ENCODE measurements at regions not wholly inside any gene's neighbourhood (a gene's known extent, or its start where the extent isn't known, plus 50 kb on each side); places are given as distances from the start of the nearest gene placed in this dataset.

DNA sequence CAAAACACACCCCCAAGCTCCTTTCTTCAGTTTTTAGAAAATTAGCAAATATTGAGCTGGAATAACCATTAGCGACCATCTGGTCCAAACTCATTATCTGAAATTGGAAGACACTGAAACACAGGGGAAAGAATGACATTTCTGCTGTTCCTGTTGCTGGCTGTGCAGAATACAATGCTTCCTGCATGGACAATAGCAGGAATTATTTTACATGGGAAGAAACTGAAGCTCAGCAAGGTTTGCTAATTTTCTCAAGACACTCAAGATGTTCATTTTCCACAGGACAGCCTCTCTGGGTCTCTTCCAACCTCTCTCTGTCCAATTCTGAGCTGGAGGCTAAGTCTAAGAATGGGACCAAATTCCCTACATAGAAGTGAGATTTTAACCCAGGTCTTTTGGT, 81.9 kb upstream of the TNS3 start:
- in situ Hi-C loops (cut with MboI; ENCODE audit: low sequenced_read_pairs, unreplicated experiment) = no loop called here
- no peak for DNase-seq (ENCODE audit: low spot score)
- TF ChIP-seq, protein P1, sequence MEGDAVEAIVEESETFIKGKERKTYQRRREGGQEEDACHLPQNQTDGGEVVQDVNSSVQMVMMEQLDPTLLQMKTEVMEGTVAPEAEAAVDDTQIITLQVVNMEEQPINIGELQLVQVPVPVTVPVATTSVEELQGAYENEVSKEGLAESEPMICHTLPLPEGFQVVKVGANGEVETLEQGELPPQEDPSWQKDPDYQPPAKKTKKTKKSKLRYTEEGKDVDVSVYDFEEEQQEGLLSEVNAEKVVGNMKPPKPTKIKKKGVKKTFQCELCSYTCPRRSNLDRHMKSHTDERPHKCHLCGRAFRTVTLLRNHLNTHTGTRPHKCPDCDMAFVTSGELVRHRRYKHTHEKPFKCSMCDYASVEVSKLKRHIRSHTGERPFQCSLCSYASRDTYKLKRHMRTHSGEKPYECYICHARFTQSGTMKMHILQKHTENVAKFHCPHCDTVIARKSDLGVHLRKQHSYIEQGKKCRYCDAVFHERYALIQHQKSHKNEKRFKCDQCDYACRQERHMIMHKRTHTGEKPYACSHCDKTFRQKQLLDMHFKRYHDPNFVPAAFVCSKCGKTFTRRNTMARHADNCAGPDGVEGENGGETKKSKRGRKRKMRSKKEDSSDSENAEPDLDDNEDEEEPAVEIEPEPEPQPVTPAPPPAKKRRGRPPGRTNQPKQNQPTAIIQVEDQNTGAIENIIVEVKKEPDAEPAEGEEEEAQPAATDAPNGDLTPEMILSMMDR (IDR thresholded peaks at IDR 0.05; ENCODE audit: borderline replicate concordance, control extremely low read depth, extremely low read depth, insufficient read depth, missing control alignments) = no peak

DNA sequence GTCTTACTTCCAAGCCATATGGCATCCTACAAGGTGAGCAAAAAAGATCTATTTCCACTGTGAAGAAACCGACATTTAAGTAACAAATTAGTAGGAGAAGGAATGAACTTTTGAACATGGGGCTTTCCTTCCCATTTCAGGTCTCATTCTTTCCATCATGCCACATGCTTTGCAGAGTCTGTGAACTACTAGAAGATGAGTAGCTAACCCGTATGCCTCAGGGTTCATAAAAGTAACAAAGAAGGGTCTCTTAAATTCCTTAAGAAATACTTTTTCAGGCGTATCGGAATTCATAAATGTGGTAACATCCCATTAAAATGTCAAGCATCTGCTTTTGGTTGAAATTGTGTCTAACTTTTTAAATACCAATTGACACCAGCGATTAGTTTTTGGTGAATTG, 81.3 kb upstream of the TNS3 start:
- in situ Hi-C loops (cut with MboI; ENCODE audit: low sequenced_read_pairs, unreplicated experiment) = no loop called here
- TF ChIP-seq, protein P1 (IDR thresholded peaks at IDR 0.05; ENCODE audit: borderline replicate concordance, control extremely low read depth, extremely low read depth, insufficient read depth, missing control alignments) = no peak
- DNase-seq (ENCODE audit: low spot score) = no peak

DNA sequence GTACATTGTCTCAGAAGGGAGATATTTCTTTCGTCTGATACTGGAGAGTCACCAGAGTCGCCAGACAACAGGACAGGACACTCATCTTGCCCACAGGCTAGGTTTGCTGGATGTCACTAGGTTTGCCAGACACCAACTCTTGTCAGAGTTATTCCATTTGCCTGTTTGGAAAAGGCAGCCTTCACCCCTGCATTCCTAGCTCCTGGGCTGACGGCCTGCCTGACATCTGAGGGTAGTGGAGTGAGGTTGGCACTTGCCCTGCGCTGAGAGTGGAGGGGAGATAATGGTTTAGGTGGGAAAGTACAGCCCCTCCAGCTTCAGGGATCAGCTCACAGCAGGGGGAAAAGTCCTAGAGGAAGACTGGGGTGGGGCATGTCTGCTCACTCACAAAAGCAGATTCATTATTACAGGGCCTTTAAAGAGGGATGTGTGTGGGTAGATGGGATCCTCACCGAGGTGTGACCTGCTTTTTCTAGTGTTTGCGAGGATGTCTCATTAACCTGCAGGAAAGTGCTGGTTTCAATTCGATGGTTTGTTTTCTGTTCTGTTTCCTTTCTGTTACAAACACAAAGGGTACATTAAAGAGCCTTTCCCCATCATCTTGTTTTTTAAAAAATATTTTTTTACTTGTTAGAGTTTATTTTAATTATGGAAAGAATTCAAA, 79.3 kb upstream of the TNS3 start:
- DNase-seq (ENCODE audit: low spot score) = no peak
- TF ChIP-seq, protein P1 (IDR thresholded peaks at IDR 0.05; ENCODE audit: borderline replicate concordance, control extremely low read depth, extremely low read depth, insufficient read depth, missing control alignments) = no peak

DNA sequence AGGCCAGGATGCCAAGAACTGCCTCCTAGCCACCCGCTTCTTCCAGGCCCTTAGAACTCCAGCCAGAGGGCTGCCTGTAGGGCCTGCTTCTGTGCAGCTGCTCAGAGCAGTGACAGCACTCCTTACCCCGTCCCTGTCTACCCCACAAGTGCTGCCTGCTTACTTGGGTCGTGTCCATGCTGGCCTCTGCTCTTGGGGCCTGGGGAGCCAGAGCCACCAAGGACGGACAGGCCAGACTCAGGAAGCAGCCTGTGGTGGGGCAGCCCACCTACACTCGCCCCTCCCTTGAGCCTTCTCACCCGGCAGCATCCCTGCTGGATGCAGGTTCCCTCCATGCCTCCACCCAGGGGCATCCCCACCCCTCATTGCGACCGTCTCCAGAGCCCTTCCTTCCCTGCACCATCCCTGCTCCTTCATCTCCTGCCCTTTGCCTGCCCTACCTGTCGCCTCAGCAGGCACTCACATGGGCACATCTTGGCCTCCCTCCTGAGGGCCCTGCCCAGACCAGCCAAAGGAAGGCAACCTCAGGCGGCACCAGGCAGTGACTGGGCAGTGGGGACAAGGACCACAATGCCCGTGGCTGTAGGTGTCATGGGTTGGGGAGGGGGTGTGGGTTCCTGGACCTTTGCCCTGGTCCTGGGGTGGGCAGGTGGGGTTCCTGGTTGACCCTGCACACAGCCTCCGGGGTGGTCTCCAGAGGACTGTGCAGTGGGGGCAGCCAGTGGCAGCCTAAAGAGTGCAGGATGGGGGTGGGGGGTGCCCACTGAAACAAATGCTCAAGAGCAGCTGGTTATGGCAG, 78.0 kb upstream of the TNS3 start:
- TF ChIP-seq, protein P1 (IDR thresholded peaks at IDR 0.05; ENCODE audit: borderline replicate concordance, control extremely low read depth, extremely low read depth, insufficient read depth, missing control alignments) = no peak
- no peak for DNase-seq (ENCODE audit: low spot score)
- in situ Hi-C loops (cut with MboI; ENCODE audit: low sequenced_read_pairs, unreplicated experiment) = no loop called here

More for the DNA sequence above, 79.3 kb upstream of the TNS3 start:
- in situ Hi-C loops (cut with MboI; ENCODE audit: low sequenced_read_pairs, unreplicated experiment) = no loop called here

DNA sequence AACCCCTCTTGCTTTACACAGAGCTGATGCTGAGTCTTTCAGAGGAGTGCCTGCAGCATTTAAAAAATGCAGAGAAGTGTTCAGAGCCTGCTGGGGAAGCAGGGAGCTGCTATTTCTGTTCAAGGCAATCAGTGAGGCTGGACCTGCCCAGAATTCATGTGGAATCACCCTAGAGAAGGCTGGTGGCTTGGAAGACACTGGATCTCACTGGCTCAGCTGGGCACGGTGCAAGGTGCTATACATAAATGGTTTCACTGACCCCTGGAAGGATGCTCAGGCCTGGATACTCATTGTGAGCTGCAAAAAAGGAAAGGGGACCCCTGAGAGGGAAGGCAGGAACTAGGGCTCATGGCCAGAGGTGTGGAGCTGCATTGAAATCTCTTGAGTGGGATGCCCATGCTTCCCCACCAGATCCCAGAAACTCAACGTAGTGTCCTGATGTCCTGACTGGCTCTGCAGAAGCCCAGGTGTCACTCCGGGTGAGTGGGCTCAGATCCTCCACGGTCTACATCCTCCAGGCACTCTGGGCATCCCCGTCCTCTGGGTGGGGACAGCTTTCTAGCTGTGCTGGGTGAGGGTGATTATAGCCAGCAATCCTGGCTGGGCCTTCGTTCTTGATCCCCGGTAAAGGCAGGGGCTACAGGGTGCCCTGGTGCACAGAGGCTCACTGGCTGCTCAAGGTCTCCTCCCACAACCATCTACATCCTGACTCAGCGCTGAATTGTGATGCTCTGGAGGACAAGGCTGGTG, 77.2 kb upstream of the TNS3 start:
- no peak for DNase-seq (ENCODE audit: low spot score)
- in situ Hi-C loops (cut with MboI; ENCODE audit: low sequenced_read_pairs, unreplicated experiment) = no loop called here
- TF ChIP-seq, protein P1 (IDR thresholded peaks at IDR 0.05; ENCODE audit: borderline replicate concordance, control extremely low read depth, extremely low read depth, insufficient read depth, missing control alignments) = no peak

DNA sequence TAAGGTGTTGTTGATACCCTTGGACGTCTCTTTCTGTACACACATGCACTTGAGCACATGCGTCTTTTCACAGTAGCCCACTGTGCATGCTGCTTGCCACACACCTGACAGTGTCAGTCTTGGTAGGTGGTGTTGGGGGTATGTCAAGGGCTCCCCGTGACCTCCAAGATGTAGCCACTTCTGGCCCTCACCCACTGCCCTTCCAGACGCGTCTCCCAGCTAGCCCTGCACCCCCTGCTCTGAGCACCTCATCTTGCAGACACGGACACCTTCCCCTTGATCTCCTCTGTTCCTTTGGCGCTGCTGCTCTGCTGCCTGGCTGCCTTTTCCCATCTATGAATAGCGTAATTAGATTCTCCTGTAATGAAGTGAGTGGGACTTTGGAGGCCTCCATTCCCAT, 75.2 kb upstream of the TNS3 start:
- DNase-seq (ENCODE audit: low spot score) = no peak
- in situ Hi-C loops (cut with MboI; ENCODE audit: low sequenced_read_pairs, unreplicated experiment) = no loop called here

More for the DNA sequence above, 75.2 kb upstream of the TNS3 start:
- TF ChIP-seq, protein P1 (IDR thresholded peaks at IDR 0.05; ENCODE audit: borderline replicate concordance, control extremely low read depth, extremely low read depth, insufficient read depth, missing control alignments) = no peak

Data from GM13976 (cell line).